CD4-positive, alpha-beta T cell treated with Interleukin-1 beta for 1 hour (primary cell): ENCODE measurements at regions not wholly inside any gene's neighbourhood (a gene's known extent, or its start where the extent isn't known, plus 50 kb on each side); places are given as distances from the start of the nearest gene placed in this dataset.
"Not testable (repeated sequence)": the region's sequence is repeated elsewhere in the genome, so short reads cannot be mapped to it uniquely, and the experiment has no call there.

Experiments used
- DNase-seq, 2 donors: peaks; one replicate each; pipeline ENCODE4 v3.0.0-alpha.2; 2020 to 2022

- DNase-seq = no peak
Measured at GRCh38 chr22:25420471-25420924, 144.0 kb upstream of the GRK3 start.

DNA sequence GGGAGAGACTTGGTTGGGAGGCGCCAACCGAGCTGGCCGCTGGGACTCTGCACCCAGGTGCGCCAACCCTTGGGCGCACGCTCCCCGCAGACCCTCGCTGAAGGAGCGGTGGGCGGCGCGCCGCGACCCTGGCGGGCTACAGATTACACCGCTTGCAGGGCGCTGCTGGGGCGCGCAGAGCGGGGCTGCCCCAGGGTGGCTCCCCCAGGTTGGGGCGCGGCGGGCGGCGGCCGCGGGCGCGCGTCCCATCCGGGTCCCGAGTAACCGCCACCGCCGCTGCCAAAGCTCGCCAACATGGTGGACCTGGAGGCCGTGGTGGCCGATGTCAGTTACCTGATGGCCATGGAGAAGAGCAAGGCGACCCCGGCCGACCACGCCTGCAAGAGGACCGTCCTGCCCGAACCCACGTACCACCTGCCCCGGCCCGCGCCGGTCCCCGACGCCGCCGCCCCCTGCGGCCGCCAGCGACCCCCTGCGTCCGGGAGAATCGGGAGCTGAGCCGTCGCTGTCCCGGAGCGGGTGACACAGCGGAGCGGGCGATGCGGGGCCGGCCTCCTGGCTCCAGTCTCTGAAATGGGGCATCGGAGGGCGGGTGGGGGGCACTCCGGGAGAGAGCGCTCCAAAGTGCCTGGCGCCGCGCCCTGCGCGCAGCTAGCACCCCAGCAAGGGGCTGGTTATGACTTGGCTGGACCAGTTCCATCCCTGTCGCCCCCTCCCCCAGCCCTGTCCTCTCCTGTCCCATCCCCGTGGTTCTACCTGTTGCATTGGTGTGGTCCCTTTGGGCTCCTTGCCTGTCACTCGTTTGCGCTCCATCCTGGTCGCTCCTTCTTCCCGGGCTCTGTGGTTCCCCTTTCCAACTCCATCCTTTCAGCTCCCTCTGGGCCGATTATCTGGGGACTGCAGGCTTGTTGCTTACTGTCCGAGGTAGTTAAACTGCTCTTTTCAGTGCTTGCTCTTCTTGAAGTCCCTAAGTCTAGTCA, 143.3 kb upstream of the GRK3 start:
- no peak for DNase-seq

- not testable (repeated sequence) for DNase-seq
Measured at GRCh38 chr22:25426530-25427308, 137.8 kb upstream of the GRK3 start.

DNA sequence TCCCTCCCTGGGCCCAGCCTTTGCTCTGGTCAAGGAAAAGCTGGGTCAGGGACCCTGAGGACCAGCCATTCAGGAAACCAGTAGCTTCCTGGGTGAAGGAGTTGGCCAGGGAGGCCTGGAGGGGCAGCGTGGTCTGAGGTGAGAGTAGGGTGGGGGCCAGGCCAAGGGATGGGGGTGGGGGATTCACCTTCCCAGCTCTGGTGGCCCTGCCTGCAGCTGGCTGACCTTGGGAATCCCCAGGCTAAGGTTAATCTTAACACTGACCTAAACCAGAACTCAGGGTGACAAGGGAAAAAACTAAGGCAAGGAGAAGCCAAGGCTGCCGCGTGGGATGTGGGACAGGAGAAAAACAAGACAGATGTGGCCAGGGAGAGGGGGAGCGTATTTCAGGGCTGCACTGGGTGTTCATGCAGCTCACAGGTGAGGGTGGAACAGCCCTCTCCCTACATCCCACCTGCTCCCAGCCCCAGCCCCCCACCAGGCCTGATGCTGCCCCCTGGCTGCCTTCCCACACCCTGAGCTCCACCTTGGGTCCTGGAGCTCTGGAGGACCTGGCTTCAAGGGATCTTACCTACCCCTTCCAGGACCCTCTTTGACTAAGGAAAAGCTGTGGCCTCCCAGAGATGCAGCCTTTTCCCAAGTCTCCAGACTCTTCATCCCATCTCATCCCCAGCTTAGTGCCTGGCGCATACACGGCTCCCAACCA, 132.7 kb upstream of the GRK3 start:
- DNase-seq = not testable (repeated sequence)

DNA sequence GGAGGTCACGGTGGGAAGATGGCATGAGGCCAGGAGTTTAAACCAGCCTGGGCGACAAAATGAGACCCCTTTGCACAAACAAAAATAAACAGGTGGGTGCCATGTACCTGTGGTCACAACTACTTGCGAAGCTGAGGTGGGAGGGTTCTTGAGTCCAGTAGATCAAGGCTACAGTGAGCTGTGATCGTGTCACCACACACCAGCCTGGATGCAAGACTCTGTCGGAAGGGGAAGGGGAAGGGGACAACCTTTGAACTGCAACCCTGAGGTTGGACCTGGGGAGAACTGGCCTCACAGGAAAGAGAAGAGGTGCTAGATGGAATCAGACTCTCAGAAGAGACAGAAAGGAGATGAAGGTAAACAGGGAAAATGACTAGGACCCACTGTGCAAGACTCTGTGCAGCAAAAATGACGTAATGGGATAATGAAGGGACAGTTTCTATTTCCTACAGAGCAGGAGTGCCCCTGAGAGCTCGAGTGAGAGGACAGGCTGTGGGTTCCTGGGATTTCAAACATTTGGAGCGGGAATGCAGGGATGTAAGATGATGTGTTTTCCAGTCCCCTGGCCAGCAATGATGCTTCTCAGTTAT, 131.0 kb upstream of the GRK3 start:
- not testable (repeated sequence) for DNase-seq

GRCh38 chr22:25437414-25438160, 126.9 kb upstream of the GRK3 start:
- DNase-seq = no peak

- no peak for DNase-seq
Measured at GRCh38 chr22:25447067-25447685, 117.3 kb upstream of the GRK3 start.

- peak; percentile 87 to 88 for DNase-seq
Measured at GRCh38 chr22:25447686-25448434, 116.6 kb upstream of the GRK3 start.

DNA sequence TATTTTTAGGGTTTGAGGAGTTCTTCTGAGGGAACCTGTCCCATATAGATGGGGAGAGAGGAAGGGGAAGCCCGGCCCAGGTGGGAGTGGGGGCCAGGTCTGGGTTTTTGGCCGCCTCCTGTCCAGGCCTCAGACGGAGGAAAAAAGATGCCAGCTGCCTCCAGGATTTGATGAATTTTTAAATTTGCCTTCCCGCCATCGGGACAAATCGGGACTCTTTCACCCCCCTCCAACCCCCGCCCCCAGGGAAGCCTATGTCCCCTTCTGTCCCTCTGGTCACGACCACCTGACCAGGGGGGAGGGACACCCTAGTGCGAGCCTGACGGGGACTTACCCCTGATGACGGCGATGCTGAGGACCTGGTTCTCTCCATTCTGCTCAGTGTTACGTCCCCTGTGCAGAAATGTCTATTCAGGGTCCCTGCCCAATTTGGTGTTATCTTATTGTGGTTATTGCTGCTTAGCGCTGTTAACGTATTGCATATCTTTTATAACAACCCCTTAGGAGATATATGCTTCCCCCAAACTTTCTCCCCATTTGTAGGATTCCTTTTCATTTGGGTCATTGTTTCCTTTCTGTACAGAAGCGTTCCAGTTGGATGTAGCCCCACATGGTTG, 115.9 kb upstream of the GRK3 start:
- DNase-seq = peak in 1 of 2 donors; percentile 13

- no peak for DNase-seq
Measured at GRCh38 chr22:25449781-25450317, 114.6 kb upstream of the GRK3 start.

DNA sequence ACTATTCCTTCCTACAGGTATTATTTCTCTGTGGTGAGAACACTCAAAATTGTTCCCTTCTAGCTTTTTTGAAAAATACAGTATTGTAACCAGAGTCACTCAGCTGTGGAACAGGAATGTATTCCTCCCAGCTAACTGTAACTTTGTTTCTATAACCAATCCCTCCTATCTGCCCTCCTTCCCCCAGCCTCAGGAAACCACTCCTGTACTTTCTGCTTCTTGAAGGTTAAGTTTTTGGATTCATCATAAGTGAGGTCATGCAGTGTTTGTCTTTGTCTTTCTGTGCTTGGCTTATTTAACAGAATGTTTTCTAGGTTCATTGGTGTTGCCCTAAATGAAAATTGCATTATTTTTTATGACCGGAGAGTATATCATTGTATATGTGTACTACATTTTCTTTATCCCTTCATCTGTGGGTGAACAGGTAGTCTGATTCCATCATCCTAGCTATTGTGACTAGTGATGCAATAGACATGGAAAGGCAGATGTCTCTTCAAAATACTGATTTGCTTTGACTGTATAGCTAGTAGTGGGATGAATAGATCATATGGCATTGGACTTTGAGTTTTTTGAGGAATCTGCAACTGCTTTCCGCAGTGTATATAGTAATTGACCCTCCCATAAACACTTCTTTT, 112.9 kb upstream of the GRK3 start:
- DNase-seq = no peak

GRCh38 chr22:25452116-25452700, 112.3 kb upstream of the GRK3 start:
- no peak for DNase-seq

DNA sequence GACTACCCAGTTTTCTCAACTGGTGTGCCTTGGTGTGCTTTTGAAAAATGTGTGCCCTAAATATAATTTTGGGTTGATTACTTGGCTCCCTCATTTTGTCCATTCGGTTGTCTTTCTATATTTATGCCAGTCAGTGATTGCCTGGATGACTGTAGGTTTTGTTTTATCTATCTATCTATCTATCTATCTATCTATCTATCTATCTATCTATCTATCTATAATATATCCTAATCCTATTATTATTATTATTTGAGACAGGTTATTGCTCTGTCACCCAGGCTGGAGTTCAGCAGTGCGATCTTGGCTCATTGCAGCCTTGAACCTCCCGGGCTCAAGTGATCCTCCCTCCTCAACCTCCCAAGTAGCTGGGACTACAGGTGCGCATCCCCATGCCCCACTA, 111.4 kb upstream of the GRK3 start:
- DNase-seq = no peak

DNA sequence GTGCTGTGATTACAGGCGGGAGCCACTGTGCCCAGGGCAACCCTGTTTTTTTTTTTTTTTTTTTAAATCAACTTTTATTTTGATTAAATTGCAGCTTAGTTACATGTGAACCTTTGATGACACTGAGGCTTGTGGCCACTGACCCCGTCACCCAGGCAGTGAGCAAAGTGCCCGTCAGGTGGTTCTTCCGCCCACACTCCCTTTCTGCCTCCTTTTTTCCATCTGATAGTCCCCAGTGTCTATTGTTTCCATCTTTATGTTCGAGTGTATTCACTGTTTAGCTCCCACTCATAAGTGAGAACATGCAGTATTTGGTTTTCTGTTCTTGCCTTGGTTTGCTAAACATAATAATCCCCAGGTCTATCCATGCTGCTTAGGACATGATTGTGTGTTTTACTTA, 110.9 kb upstream of the GRK3 start:
- DNase-seq = no peak

- DNase-seq = not testable (repeated sequence)
Measured at GRCh38 chr22:25456300-25457043, 108.0 kb upstream of the GRK3 start.

DNA sequence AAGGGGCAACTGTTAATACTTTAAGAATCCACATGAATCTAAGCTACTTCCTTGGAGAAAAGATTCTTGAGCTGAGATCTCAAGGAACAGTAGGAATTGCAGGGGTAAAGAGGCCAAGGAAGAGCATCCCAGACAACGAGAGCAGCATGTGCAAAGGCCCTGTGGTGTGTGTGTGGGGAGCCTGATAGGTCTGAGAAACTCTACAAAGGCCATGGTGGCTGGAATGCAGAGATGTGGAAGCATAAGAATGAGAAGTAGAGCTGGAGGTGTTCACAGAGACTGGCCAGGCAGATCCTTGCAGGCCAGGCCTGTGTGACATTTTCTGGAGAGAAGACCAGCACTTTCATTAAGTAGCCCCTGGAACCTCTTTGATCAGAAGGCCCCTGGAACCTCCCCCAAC, 105.8 kb upstream of the GRK3 start:
- DNase-seq = not testable (repeated sequence)

DNA sequence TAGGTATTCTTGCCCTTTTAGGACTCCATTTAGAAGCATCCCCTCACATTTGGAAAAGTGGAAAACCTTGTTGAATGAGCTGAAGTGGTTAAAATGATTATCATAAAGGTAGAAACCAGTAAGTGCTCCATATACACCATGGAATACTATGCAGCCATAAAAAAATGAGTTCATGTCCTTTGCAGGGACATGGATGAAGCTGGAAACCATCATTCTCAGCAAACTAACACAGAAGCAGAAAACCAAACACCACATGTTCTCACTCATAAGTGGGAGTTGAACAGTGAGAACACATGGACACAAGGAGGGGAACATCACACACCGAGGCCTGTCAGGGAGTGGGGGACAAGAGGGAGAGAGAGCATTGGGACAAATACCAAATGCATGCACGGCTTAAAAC, 103.8 kb upstream of the GRK3 start:
- DNase-seq = not testable (repeated sequence)

DNA sequence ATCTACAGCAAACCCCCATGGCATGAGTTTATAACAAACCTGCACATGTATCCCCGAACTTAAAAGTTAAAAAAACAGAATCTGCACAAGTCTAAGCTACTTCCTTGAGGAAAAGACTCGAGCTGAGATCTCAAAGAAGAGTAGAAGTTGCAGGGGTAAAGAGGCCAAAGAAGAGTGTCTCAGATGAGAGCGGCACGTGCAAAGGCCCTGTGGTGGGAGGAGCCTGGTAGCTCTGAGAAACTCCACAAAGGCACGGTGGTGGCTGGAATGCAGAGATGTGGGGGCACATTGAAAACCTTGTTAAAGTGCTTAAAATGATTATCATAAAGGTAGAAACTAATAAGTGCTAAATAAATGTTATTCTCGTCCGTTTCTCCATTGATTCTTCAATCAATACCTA, 103.2 kb upstream of the GRK3 start:
- no peak for DNase-seq
